ENCODE measurements at regions not wholly inside any gene's neighbourhood (a gene's known extent, or its start where the extent isn't known, plus 50 kb on each side); places are given as distances from the start of the nearest gene placed in this dataset.
"Not testable (repeated sequence)": the region's sequence is repeated elsewhere in the genome, so short reads cannot be mapped to it uniquely, and the experiment has no call there.

GRCh38 chrX:114087543-114087942 lies 496.3 kb upstream of the HTR2C start:
- no peak for DNase-seq (ENCODE audit: low read depth)

- no peak for DNase-seq (ENCODE audit: low read depth)
Measured at GRCh38 chrX:114077773-114078172, 506.1 kb upstream of the HTR2C start.

- no peak for DNase-seq (ENCODE audit: low read depth)
Measured at GRCh38 chrX:114075073-114075673, 508.7 kb upstream of the HTR2C start.

- no peak for DNase-seq (ENCODE audit: low read depth)
Measured at GRCh38 chrX:114073926-114074325, 510.0 kb upstream of the HTR2C start.

- DNase-seq (ENCODE audit: low read depth): no peak
Measured at GRCh38 chrX:114071412-114071811, 512.5 kb upstream of the HTR2C start.

- no peak for DNase-seq (ENCODE audit: low read depth)
Measured at GRCh38 chrX:114065577-114066223, 518.2 kb upstream of the HTR2C start.

GRCh38 chrX:114061226-114061625 lies 522.7 kb upstream of the HTR2C start:
- DNase-seq (ENCODE audit: low read depth): no peak

GRCh38 chrX:114058988-114059418 lies 524.9 kb upstream of the HTR2C start:
- no peak for DNase-seq (ENCODE audit: low read depth)

- DNase-seq (ENCODE audit: low read depth): not testable (repeated sequence)
Measured at GRCh38 chrX:114057422-114057821, 526.5 kb upstream of the HTR2C start.

- DNase-seq (ENCODE audit: low read depth): no peak
Measured at GRCh38 chrX:114051667-114052315, 532.1 kb upstream of the HTR2C start.

- no peak for DNase-seq (ENCODE audit: low read depth)
Measured at GRCh38 chrX:114050075-114050796, 533.6 kb upstream of the HTR2C start.

GRCh38 chrX:114049063-114049462 lies 534.8 kb upstream of the HTR2C start:
- DNase-seq (ENCODE audit: low read depth): no peak

GRCh38 chrX:114047558-114047957 lies 536.3 kb upstream of the HTR2C start:
- DNase-seq (ENCODE audit: low read depth): no peak

- DNase-seq (ENCODE audit: low read depth): no peak
Measured at GRCh38 chrX:114046695-114047279, 537.1 kb upstream of the HTR2C start.

GRCh38 chrX:114041470-114041869 lies 542.4 kb upstream of the HTR2C start:
- not testable (repeated sequence) for DNase-seq (ENCODE audit: low read depth)

- not testable (repeated sequence) for DNase-seq (ENCODE audit: low read depth)
Measured at GRCh38 chrX:114040661-114041269, 543.1 kb upstream of the HTR2C start.

GRCh38 chrX:114040111-114040510 lies 543.8 kb upstream of the HTR2C start:
- not testable (repeated sequence) for DNase-seq (ENCODE audit: low read depth)

- no peak for DNase-seq (ENCODE audit: low read depth)
Measured at GRCh38 chrX:114038358-114038757, 545.5 kb upstream of the HTR2C start.

- no peak for DNase-seq (ENCODE audit: low read depth)
Measured at GRCh38 chrX:114037515-114037914, 546.4 kb upstream of the HTR2C start.

GRCh38 chrX:114028907-114029662 lies 554.8 kb upstream of the HTR2C start:
- no peak for DNase-seq (ENCODE audit: low read depth)

- no peak for DNase-seq (ENCODE audit: low read depth)
Measured at GRCh38 chrX:114017086-114017485, 566.8 kb upstream of the HTR2C start.

Data from amniotic epithelial cell (primary cell).